ENCODE measurements at regions not wholly inside any gene's neighbourhood (a gene's known extent, or its start where the extent isn't known, plus 50 kb on each side); places are given as distances from the start of the nearest gene placed in this dataset.

- TF ChIP-seq CTCF (conservative IDR thresholded peaks at IDR 0.05; ENCODE audit: low read depth, low read length) (no peak), EZH2 (IDR thresholded peaks at IDR 0.05; ENCODE audit: borderline replicate concordance, low read depth, low read length, poor library complexity, severe bottlenecking) (no peak)
Observed at GRCh38 chrX:13903405-13903804, 86.5 kb upstream of the GPM6B start.
